ENCODE measurements at regions not wholly inside any gene's neighbourhood (a gene's known extent, or its start where the extent isn't known, plus 50 kb on each side); places are given as distances from the start of the nearest gene placed in this dataset.

- intact Hi-C loops (cut with DNase I): no loop called here
- DNase-seq (ENCODE audit: low spot score): no peak
Measured at GRCh38 chr7:45235905-45236304, 78.3 kb downstream of the RAMP3 start.

GRCh38 chr7:45236666-45237065 is 79.1 kb downstream of the RAMP3 start:
- intact Hi-C loops (cut with DNase I): no loop called here
- DNase-seq (ENCODE audit: low spot score): no peak

- intact Hi-C loops (cut with DNase I): no loop called here
- no peak for DNase-seq (ENCODE audit: low spot score)
Measured at GRCh38 chr7:45237788-45238461, 80.3 kb downstream of the RAMP3 start.

DNA sequence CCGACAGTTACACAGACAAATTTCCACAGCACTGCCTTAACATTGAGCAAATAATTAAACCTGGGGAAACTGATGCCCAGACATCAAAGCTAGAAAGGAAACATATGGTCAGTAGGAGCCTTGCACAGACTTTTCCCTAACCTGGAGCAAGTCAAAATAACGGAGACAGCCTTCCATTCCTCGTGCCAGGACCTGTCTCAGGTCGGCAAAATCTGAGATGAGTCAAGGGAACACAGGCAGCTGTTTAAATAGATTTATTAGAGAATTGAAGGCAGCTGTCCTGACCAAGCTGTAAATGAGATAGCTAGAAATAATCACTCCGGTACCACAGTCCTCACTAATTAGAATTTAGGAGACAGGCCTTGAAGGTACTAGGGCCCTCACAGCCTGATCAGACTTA is 81.2 kb downstream of the RAMP3 start:
- DNase-seq (ENCODE audit: low spot score): no peak

DNA sequence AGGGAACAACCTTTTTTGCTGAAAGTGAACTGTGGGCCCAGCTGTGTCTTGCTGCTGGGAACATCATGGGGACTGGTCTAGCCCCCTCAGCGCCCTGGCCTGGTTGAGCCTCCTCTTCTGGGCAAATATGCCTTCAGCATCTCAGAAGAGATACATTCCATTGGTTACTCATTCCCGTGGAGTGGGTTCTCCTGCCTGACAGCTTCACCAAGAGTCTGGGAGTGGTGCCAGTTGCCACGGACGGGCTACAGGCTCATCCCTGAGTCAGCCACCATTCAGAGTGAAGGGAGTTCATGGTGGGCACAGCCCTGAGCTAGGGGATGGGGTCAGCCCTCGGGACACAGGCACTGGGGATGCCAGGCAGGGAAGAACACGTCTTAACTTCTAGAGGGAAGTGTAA is 81.9 kb downstream of the RAMP3 start:
- intact Hi-C loops (cut with DNase I): no loop called here
- no peak for DNase-seq (ENCODE audit: low spot score)

More for the DNA sequence above, 81.2 kb downstream of the RAMP3 start:
- intact Hi-C loops (cut with DNase I): no loop called here

GRCh38 chr7:45240273-45240771 is 82.7 kb downstream of the RAMP3 start:
- DNase-seq (ENCODE audit: low spot score): no peak
- intact Hi-C loops (cut with DNase I): no loop called here

DNA sequence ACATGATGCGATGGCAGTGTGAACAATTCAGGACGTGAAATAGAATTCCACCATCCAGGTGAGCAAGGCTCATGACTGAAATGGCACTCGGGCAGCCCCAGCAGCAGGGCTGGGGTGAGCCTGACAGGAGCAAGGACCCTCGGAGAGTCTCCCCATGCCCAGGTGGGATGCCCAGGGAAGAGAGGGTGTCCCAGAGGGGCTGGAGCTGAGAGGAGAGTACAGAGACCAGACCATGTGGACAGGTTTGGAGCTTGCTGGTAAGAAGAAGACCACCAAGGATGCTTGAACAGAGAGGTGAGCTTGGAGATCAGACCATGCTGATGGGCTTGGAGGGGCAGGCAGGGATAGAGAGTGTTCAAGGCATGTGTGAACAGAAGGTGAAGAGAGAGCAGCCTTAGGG is 83.3 kb downstream of the RAMP3 start:
- no peak for DNase-seq (ENCODE audit: low spot score)
- intact Hi-C loops (cut with DNase I): no loop called here

GRCh38 chr7:45241339-45242109 is 83.9 kb downstream of the RAMP3 start:
- no peak for DNase-seq (ENCODE audit: low spot score)
- intact Hi-C loops (cut with DNase I): no loop called here

GRCh38 chr7:45242261-45242660 is 84.7 kb downstream of the RAMP3 start:
- no peak for DNase-seq (ENCODE audit: low spot score)
- intact Hi-C loops (cut with DNase I): no loop called here

DNA sequence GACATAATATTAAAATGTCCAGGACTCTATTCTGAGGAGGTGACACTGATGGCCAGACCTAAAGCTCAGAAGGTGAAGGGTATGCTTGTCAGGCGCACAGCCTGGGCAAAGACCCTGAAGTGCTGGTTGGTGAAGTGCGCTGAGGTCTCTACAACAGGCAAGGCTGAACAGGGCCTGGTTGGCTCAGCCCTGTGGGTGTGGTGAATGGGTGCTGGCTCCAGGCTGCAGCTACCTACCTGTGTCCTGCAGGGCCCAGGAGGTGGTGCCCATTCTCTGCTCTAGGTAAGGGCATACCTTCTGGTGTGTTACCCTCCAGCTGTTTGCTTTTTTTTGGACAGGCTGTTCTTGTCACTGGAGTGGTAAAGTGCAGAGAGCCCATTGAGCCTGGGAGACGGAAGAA is 85.1 kb downstream of the RAMP3 start:
- intact Hi-C loops (cut with DNase I): no loop called here
- DNase-seq (ENCODE audit: low spot score): no peak

GRCh38 chr7:45244981-45245380 is 87.4 kb downstream of the RAMP3 start:
- DNase-seq (ENCODE audit: low spot score): no peak
- intact Hi-C loops (cut with DNase I): no loop called here

GRCh38 chr7:45246339-45246738 is 88.7 kb downstream of the RAMP3 start:
- DNase-seq (ENCODE audit: low spot score): no peak

GRCh38 chr7:45252248-45252647 is 94.7 kb downstream of the RAMP3 start:
- DNase-seq (ENCODE audit: low spot score): no peak
- intact Hi-C loops (cut with DNase I): no loop called here

More at GRCh38 chr7:45246339-45246738, 88.7 kb downstream of the RAMP3 start:
- intact Hi-C loops (cut with DNase I): no loop called here

DNA sequence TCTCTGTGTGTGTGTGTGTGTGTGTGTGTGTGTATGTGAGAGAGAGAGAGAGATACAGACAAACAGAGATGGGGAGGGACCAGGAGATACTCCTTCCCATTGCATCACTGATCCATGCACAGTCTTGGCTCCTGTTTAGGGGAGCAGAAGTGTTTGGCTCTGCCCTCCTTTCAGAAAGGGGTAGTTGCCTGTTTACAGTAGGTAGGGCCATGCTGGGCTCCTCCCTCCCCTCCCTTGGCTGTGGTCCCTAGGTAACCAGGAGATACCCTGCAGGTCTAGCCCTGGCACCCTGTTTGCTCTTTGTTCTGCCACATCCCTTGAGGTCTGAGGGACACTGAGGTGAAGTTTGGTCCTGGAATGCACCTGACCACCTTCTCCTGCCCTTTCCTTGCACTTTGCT is 95.3 kb downstream of the RAMP3 start:
- no peak for DNase-seq (ENCODE audit: low spot score)
- intact Hi-C loops (cut with DNase I): no loop called here

DNA sequence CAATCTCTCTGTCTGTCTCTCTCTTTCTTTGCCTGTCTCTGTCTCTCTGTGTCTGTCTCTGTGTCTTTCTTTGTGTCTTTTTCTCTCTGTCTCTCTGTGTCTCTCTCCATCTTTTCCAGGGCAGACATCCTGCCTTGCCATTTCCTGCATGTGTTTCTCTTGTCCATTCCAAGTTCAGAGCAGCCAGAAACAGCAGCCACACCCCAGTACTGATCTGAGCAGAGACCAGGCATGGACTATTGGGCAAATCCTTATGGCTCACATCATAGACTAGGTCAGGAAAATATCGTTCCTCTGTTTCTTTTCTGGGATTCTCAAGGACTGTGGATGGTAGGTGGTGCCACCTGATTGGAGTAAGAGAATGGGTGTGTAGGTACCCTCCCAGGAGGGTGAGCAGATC is 95.8 kb downstream of the RAMP3 start:
- no peak for DNase-seq (ENCODE audit: low spot score)
- intact Hi-C loops (cut with DNase I): no loop called here

- no peak for DNase-seq (ENCODE audit: low spot score)
- intact Hi-C loops (cut with DNase I): loop anchor here in 1 of 2 donors (5.0 kb wide), 1 partner anchor 98 kb away; the partner anchor contains the start of gene RAMP3
Measured at GRCh38 chr7:45255187-45255586, 97.6 kb downstream of the RAMP3 start.

DNA sequence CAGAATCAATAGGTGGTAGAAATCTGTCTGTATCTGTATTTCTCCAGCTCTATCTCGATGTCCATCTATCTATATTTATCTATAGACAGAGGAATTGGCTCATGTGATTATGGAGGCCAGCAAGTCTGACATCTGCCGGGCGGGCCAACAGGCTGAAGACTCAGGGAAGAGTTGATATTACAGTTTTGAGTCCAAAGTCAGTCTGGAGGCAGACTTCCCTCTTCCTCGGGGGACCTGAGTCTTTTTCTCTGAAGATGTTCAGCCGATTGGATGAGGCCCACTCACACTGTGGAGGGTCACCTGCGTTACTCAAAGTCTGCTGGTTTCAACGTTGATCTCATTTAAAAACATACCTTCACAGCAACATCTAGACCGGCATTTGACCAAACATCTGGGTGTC is 98.7 kb downstream of the RAMP3 start:
- no peak for DNase-seq (ENCODE audit: low spot score)
- intact Hi-C loops (cut with DNase I): loop anchor here in 1 of 2 donors (5.0 kb wide), 1 partner anchor 99 kb away; the partner anchor contains the start of gene RAMP3

DNA sequence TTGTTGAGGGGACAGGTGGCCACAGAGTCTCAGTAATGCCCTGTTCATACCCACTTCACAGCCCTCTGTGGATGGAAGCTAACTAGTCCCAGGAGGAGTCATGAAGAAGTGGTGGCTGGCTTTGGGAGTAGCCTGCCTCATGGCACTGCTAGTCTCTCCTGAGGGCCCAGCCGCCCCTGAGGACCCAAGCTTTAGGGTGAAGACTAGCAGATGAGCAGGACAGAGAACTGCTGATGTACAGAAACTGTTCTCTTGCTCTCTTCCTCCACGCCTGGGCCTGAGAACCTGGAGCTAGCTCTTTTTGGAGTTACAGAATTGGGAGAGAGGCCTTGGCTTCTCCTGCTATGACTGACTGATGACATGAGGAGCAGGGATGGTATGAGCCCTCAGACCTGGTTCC is 99.2 kb downstream of the RAMP3 start:
- intact Hi-C loops (cut with DNase I): loop anchor here in 1 of 2 donors (5.0 kb wide), 1 partner anchor 99 kb away; the partner anchor contains the start of gene RAMP3
- no peak for DNase-seq (ENCODE audit: low spot score)

GRCh38 chr7:45257284-45257683 is 99.7 kb downstream of the RAMP3 start:
- DNase-seq (ENCODE audit: low spot score): no peak
- intact Hi-C loops (cut with DNase I): loop anchor here in 1 of 2 donors (5.0 kb wide), 1 partner anchor 100 kb away; the partner anchor contains the start of gene RAMP3

DNA sequence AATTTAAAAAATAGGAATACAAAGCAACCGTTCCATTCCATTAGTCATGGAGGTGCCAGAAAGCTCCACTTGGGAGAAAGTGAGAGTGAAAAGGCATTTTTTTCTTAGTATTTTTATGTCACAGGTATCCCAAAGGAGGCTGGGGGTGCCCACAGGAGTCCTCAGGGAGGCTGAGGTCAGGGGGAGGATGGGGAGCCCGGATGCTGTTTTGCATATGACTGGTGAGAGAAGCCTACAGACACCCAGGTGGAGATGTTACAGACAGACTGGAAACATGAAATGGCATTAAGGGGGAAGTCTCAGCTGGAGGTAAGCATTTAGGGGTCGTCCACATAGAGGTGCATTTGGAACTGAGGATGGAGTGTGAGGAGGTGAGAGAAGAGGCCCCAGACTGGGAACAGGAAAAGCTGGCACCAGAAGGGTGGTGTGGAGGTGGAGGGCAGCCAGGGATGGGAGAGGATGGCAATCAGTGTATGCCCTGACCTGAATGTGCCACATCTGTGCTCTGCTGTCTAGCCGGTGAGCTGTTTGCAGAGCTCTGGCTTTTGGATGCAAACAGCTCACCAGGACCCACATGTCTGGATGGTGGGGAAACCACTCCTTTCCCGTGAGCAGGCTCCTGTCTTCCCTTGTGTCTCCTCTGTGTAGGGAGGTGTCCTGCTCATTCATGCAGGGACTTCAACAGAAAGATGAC is 101.1 kb downstream of the RAMP3 start:
- DNase-seq (ENCODE audit: low spot score): no peak
- intact Hi-C loops (cut with DNase I): loop anchor here in 1 of 2 donors (5.0 kb wide), 1 partner anchor 101 kb away; the partner anchor contains the start of gene RAMP3

All from posterior vena cava (tissue), 2 donors.